ENCODE measurements at regions not wholly inside any gene's neighbourhood (a gene's known extent, or its start where the extent isn't known, plus 50 kb on each side); places are given as distances from the start of the nearest gene placed in this dataset.

GRCh38 chr3:68173012-68173634 lies 518.7 kb upstream of the SUCLG2 start:
- in situ Hi-C loops (cut with MboI; ENCODE audit: low sequenced_read_pairs), result no loop called here

- in situ Hi-C loops (cut with MboI; ENCODE audit: low sequenced_read_pairs), result no loop called here
Measured at GRCh38 chr3:68172039-68172438, 517.6 kb upstream of the SUCLG2 start.

- in situ Hi-C loops (cut with MboI; ENCODE audit: low sequenced_read_pairs), result no loop called here
Measured at GRCh38 chr3:68163968-68164367, 509.6 kb upstream of the SUCLG2 start.

- in situ Hi-C loops (cut with MboI; ENCODE audit: low sequenced_read_pairs), result no loop called here
Measured at GRCh38 chr3:68163062-68163461, 508.6 kb upstream of the SUCLG2 start.

GRCh38 chr3:68162644-68163043 lies 508.2 kb upstream of the SUCLG2 start:
- in situ Hi-C loops (cut with MboI; ENCODE audit: low sequenced_read_pairs), result no loop called here

- in situ Hi-C loops (cut with MboI; ENCODE audit: low sequenced_read_pairs), result no loop called here
Measured at GRCh38 chr3:68151359-68151758, 496.9 kb upstream of the SUCLG2 start.

GRCh38 chr3:68148447-68148846 lies 494.0 kb upstream of the SUCLG2 start:
- in situ Hi-C loops (cut with MboI; ENCODE audit: low sequenced_read_pairs), result no loop called here

GRCh38 chr3:68142441-68142840 lies 488.0 kb upstream of the SUCLG2 start:
- in situ Hi-C loops (cut with MboI; ENCODE audit: low sequenced_read_pairs), result no loop called here

GRCh38 chr3:68139897-68140296 lies 485.5 kb upstream of the SUCLG2 start:
- in situ Hi-C loops (cut with MboI; ENCODE audit: low sequenced_read_pairs), result no loop called here

GRCh38 chr3:68136411-68136810 lies 482.0 kb upstream of the SUCLG2 start:
- in situ Hi-C loops (cut with MboI; ENCODE audit: low sequenced_read_pairs), result no loop called here

GRCh38 chr3:68135067-68135466 lies 480.7 kb upstream of the SUCLG2 start:
- in situ Hi-C loops (cut with MboI; ENCODE audit: low sequenced_read_pairs), result no loop called here

GRCh38 chr3:68129065-68129464 lies 474.7 kb upstream of the SUCLG2 start:
- in situ Hi-C loops (cut with MboI; ENCODE audit: low sequenced_read_pairs), result no loop called here

GRCh38 chr3:68123231-68123630 lies 468.8 kb upstream of the SUCLG2 start:
- in situ Hi-C loops (cut with MboI; ENCODE audit: low sequenced_read_pairs), result no loop called here

GRCh38 chr3:68121287-68121686 lies 466.9 kb upstream of the SUCLG2 start:
- in situ Hi-C loops (cut with MboI; ENCODE audit: low sequenced_read_pairs), result no loop called here

- in situ Hi-C loops (cut with MboI; ENCODE audit: low sequenced_read_pairs), result no loop called here
Measured at GRCh38 chr3:68116580-68116979, 462.2 kb upstream of the SUCLG2 start.

- in situ Hi-C loops (cut with MboI; ENCODE audit: low sequenced_read_pairs), result no loop called here
Measured at GRCh38 chr3:68103811-68104210, 449.4 kb upstream of the SUCLG2 start.

- in situ Hi-C loops (cut with MboI; ENCODE audit: low sequenced_read_pairs), result no loop called here
Measured at GRCh38 chr3:68090571-68090970, 436.2 kb upstream of the SUCLG2 start.

GRCh38 chr3:68089572-68090011 lies 435.2 kb upstream of the SUCLG2 start:
- in situ Hi-C loops (cut with MboI; ENCODE audit: low sequenced_read_pairs), result no loop called here

- in situ Hi-C loops (cut with MboI; ENCODE audit: low sequenced_read_pairs), result no loop called here
Measured at GRCh38 chr3:68088636-68089035, 434.2 kb upstream of the SUCLG2 start.

- in situ Hi-C loops (cut with MboI; ENCODE audit: low sequenced_read_pairs), result no loop called here
Measured at GRCh38 chr3:68088216-68088615, 433.8 kb upstream of the SUCLG2 start.

GRCh38 chr3:68072062-68072461 lies 417.6 kb upstream of the SUCLG2 start:
- in situ Hi-C loops (cut with MboI; ENCODE audit: low sequenced_read_pairs), result no loop called here

GRCh38 chr3:68070186-68070585 lies 415.8 kb upstream of the SUCLG2 start:
- in situ Hi-C loops (cut with MboI; ENCODE audit: low sequenced_read_pairs), result no loop called here

- in situ Hi-C loops (cut with MboI; ENCODE audit: low sequenced_read_pairs), result no loop called here
Measured at GRCh38 chr3:68067314-68067713, 412.9 kb upstream of the SUCLG2 start.

Data from HL-60/S4 treated with retinoic acid at 250 ng/mL for 4 days and 3 days (cell line).